D341Med (cell line): ENCODE measurements at regions not wholly inside any gene's neighbourhood (a gene's known extent, or its start where the extent isn't known, plus 50 kb on each side); places are given as distances from the start of the nearest gene placed in this dataset.
"Not testable (repeated sequence)": the region's sequence is repeated elsewhere in the genome, so short reads cannot be mapped to it uniquely, and the experiment has no call there.

Experiments used
- DNase-seq: peaks from one replicate; pipeline ENCODE4 v3.0.0; 2012; ENCODE audit warnings: low spot score

- DNase-seq, result no peak
Measured at GRCh38 chr6:21847711-21848480, 254.3 kb downstream of the SOX4 start.

DNA sequence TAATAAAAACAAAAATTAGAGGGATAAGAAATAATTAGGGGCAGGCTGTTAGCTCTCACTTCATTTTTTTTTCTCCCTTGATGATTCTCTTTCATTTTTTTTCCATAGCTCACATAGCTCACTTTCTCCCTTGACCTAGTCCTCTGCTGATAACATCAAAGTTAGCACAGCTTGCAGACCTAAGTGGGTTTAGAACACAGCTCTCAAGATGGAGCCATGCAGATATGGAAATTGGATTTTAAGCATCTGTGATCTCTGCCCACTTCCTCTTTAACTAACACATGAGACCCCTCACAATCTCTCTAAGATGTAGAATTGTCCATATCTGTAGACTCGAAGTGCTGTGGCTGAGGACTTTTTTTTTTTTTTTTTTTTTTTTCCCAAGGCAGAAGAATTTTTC, 257.1 kb downstream of the SOX4 start:
- no peak for DNase-seq

GRCh38 chr6:21855811-21856455, 262.4 kb downstream of the SOX4 start:
- DNase-seq, result no peak

DNA sequence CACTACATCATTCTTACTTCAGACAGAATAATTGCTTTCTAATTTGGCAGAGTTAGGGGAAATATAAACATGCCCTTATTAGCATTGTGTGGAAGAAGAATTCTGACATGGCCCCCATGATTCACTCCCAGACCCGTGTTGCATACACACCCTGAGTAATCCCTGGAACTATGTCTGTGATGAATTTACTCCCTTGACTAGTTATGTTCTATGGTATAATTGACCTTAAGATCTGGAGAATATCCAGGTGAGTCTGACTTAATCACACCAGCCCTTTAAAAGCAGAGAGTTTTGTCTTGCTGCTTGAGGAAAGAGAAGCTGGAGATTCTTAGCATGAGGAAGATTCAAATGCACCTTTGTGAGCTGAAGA, 262.9 kb downstream of the SOX4 start:
- no peak for DNase-seq

DNA sequence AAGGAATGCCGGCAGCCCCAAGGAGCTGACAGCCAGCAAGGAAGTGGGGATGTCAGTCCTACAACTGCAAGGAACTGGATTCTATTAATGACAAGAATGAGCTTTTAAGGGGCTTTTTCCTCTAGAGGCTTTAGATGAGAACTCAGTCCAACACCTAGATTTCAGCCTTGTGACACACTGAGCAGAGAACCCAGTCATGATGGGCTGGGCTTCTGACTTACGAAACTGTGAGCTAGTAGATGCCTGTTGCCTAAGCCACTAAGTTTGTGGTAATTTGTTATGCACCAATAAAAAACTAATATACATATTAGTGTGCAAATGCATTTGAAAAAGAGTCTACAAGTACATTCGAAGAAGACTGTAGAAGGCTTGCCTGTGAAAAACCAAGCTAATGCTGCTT, 263.3 kb downstream of the SOX4 start:
- DNase-seq, result no peak

GRCh38 chr6:21858076-21858475, 264.5 kb downstream of the SOX4 start:
- no peak for DNase-seq

DNA sequence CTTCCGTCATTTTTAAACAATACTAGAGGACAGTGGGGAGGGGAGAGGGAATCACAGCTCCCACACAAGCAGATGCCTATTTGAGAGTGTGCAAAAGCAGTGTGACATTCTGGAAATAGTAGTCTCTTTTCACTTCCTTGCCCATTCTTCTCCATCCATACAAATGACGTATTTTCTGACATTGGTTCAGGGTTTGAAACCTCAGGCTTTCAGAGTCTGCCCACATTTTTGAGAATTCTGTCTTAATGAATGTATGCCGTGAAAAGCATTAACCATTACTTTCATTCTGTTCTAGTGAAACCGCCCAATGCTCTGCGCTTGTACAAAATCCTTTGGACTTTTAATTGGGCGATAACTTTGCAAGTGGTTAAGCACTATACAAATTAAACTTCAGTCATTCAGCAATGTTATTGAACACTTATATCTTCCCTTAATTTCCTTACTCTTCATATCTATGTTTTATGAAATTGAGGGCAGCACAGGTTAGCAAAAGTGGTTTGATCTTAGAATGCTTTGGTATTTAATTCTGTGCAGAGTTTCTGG, 265.7 kb downstream of the SOX4 start:
- DNase-seq, result no peak

DNA sequence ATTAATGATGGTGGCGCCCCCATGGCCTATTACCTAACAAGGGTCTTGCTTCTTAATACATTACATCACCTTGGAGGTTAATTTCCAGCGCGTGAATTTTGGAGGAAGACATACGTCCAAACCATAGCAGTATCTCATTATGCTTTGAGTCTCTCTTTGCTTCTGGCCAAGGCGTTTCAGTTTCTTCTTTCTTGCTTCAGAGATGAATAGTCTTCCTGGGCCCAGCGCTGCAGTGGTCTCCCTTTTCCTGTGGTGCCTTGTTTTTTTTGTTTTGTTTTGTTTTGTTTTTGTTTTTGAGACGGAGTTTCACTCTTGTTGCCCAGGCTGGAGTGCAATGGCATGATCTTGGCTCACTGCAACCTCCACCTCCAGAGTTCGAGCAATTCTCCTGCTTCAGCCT, 268.4 kb downstream of the SOX4 start:
- no peak for DNase-seq

DNA sequence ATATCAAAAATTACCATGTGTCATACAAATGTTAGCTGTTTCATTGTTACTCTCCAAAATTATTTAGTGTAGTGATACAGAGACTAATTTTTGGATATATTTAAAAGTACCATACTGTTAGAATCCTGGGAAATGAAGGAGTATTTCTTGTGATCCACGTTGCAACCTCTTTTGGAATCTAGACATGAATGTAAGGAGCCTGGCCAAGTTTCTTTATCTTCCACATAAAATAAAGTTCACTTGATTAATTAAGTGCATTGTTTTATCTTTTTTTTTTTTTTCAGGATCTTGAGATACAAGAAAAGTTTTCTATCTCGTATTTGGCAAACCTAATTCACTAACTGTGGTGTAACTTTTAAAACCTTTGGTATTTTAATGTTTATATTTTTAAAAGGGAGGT, 270.7 kb downstream of the SOX4 start:
- DNase-seq, result no peak

DNA sequence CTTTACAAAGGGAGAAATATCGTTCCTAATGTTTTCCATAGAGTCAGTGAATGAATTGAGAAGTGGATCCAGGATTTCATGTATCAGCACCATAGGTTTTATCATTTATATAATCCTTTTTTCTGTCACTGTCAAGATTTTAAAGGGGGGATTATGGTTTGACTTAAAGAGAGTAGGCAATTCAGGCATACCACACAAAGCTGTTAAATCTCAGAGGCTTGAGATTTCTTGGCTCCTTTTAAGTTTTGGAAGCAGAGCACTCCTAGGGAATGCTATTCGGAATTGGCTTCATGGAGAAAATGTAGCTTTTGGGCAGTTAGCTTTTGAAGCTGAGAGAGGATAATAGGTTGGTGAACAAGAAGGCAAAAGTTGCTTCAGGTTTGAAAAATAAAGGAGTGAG, 274.7 kb downstream of the SOX4 start:
- DNase-seq, result no peak

- no peak for DNase-seq
Measured at GRCh38 chr6:21869085-21869771, 275.7 kb downstream of the SOX4 start.

DNA sequence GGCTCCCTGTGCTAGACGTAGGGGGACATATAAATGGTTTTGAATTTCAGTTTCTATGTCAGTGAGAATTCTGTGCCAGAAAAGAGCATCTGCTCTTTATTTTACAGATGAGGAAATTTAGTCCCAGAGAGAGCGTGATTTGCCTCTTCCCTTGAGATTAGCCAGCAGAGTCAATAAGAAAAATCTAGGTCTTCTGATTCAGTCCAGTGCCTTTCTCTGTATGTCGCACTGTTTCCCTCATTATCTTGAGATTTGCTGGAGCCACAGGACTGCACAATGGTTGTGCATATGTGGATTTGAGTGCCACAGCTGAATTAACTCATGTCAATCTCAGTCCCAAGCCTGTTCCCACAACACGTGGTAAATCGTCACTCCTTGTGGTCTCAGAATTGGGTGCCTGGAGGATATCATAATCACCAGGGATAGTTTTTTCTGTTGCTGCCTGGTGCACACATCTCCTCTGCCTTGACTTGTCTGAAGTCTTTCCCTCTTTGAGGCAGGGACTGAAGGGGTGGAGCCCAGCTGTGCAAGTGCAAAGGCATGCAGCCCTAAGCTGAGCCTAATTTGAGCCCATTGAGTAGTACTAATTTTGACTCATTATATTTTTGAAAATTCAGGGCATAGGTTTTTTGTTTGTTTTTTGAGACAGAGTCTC, 276.7 kb downstream of the SOX4 start:
- DNase-seq, result no peak

DNA sequence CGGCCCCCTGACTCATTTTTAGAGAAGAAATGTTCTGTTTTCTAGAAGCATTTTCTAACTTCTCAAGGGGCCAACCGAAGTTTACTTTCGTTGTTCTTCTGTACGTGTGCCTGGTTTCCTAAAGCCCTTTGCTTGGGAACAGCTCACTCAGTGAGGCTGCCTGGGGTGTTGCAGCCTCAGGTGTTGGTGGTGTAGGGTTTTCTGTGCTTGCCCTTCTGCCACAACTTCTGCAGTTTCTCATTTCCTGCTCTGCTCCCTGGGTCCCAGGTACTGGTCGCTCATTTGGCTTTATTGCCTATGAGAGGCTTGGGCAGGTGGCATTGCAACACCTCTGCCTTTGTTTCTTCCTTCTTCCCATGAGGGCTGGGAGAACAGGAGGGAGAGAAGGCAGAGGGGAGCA, 278.3 kb downstream of the SOX4 start:
- DNase-seq, result no peak

GRCh38 chr6:21872749-21873148, 279.2 kb downstream of the SOX4 start:
- no peak for DNase-seq

GRCh38 chr6:21873562-21873961, 280.0 kb downstream of the SOX4 start:
- DNase-seq, result no peak

GRCh38 chr6:21874372-21874771, 280.8 kb downstream of the SOX4 start:
- no peak for DNase-seq

DNA sequence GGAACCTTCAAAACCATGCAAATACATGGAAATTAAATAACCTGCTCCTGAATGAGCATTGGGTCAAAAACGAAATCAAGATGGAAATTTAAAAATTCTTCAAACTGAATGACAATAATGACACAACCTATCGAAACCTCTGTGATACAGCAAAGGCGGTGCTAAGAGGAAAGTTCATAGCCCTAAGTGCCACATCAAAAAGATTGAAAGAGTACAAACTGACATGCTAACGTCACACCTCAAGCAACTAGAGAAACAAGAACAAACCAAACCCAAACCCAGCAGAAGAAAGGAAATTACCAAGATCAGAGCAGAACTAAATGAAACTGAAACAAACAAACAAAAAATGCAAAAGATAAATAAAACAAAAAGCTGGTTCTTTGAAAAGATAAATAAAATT, 283.5 kb downstream of the SOX4 start:
- DNase-seq, result not testable (repeated sequence)

DNA sequence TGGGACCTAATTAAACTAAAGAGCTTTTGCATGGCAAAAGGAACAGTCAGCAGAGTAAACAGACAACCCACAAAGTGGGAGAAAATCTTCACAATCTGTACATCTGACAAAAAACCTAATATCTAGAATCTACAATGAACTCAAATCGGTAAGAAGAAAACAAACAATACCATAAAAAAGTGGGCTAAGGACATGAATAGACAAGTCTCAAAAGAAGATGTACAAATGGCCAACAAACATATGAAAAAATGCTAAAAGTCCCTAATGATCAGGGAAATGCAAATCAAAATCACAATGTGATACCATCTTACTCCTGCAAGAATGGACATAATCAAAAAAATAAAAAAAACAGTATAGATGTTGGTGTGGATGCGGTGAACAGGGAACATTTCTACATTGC, 286.7 kb downstream of the SOX4 start:
- DNase-seq, result not testable (repeated sequence)

- DNase-seq, result no peak
Measured at GRCh38 chr6:21881969-21882465, 288.5 kb downstream of the SOX4 start.

DNA sequence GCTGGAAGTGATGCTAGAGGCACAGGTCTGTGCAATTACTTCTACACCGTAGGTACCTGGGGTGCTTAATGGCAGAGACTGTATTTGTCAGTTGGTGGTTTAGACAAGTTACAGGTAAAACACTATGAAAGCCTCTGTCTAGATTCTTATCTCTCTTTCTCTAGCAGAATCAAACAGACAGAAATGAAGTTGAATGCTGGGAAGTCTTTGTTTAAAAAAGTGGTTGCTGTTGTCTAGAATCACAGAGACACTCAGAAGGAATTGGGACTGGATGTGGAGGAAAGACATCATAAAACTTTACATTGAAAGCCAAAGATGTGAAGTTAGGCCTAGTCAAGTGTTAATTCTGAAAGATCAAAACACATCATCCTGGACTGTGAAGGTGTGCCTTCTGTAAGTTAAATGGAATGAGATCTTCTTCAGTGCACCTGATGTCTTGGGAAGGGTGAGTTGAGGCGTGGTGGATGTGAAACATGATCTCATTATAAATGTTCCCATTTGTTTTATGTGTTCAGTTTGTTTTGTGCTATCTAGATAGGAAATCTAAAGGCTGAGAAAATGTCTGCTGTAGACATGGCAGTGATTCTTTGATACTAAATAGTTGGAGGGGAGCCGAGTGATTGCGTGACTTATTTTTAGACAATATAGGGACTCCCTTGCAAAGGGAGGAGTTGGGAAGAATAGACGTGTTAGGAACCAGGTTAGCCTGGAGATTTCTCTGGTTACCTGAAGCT, 290.2 kb downstream of the SOX4 start:
- no peak for DNase-seq

GRCh38 chr6:21885111-21885510, 291.6 kb downstream of the SOX4 start:
- DNase-seq, result no peak
